ENCODE measurements at regions not wholly inside any gene's neighbourhood (a gene's known extent, or its start where the extent isn't known, plus 50 kb on each side); places are given as distances from the start of the nearest gene placed in this dataset.

GRCh38 chr13:74032325-74032724, 101.9 kb downstream of the KLF12 start:
- TF ChIP-seq POLR2A (IDR thresholded peaks at IDR 0.05; ENCODE audit: low read length): no peak
- TF ChIP-seq GATA1 (IDR thresholded peaks at IDR 0.05; ENCODE audit: low read depth, low read length): no peak
